ENCODE measurements at regions not wholly inside any gene's neighbourhood (a gene's known extent, or its start where the extent isn't known, plus 50 kb on each side); places are given as distances from the start of the nearest gene placed in this dataset.

GRCh38 chr22:49381595-49382450 is 445.9 kb downstream of the BRD1 start (continued):
- no peak for TF ChIP-seq ZNF462 (CRISPR knock-in tag; IDR thresholded peaks at IDR 0.05)
- no peak for TF ChIP-seq ZNF114 (CRISPR knock-in tag; IDR thresholded peaks at IDR 0.05)
- no peak for TF ChIP-seq JUNB (IDR thresholded peaks at IDR 0.05; ENCODE audit: unreplicated experiment)

- H3K9me2 ChIP-seq (ENCODE audit: insufficient read depth): no peaks in the 10 kb centered on the region
- H3K27ac ChIP-seq (ENCODE audit: low read depth): no peak overlapping the region
- H3K4me2 ChIP-seq: no peak overlapping the region
- H3F3A ChIP-seq (replicated peaks; ENCODE audit: low read depth): no peaks in the 10 kb centered on the region
- no peak overlapping the region for H3K4me3 Mint-ChIP-seq
- peaks cover 23% of the 10 kb centered on the region for H3K4me1 Mint-ChIP-seq
- H3K27me3 Mint-ChIP-seq (ENCODE audit: insufficient read depth, low read depth, poor library complexity): peaks cover 13% of the 10 kb centered on the region
- H3K36me3 Mint-ChIP-seq (ENCODE audit: low read depth): no peaks in the 10 kb centered on the region; the same call in 2 of the 3 replicates
- ATAC-seq (no peak), DNase-seq (ENCODE audit: low spot score) (no peak)
- H3K4me1 ChIP-seq (ENCODE audit: insufficient read depth): no peaks in the 10 kb centered on the region
- no peak overlapping the region for H3K27ac Mint-ChIP-seq
- H3K9me3 Mint-ChIP-seq: no peaks in the 10 kb centered on the region; the same call in 2 of the 3 replicates
- H2AFZ ChIP-seq: no peak overlapping the region
- H3K27me3 ChIP-seq (ENCODE audit: insufficient read depth): no peaks in the 10 kb centered on the region
- H4K20me1 ChIP-seq (replicated peaks; ENCODE audit: insufficient read depth): no peaks in the 10 kb centered on the region
- H3K36me3 ChIP-seq (ENCODE audit: insufficient read depth): peaks cover 4% of the 10 kb centered on the region; the same call in 1 of the 2 replicates
- no peaks in the 10 kb centered on the region for H3K79me2 ChIP-seq (replicated peaks; ENCODE audit: insufficient read depth)
- no peak overlapping the region for H3K4me3 ChIP-seq
- TF ChIP-seq ZNF462 (CRISPR knock-in tag; IDR thresholded peaks at IDR 0.05) (no peak), CTCF (conservative IDR thresholded peaks at IDR 0.05; ENCODE audit: low read depth in 2 of 2) (no peak), JUNB (IDR thresholded peaks at IDR 0.05; ENCODE audit: unreplicated experiment) (no peak), ETS1 (IDR thresholded peaks at IDR 0.05) (no peak)
Observed at GRCh38 chr22:49380828-49381114, 446.9 kb downstream of the BRD1 start.

Measured in GM23338 (cell line).